HepG2 (cell line): ENCODE measurements at regions not wholly inside any gene's neighbourhood (a gene's known extent, or its start where the extent isn't known, plus 50 kb on each side); places are given as distances from the start of the nearest gene placed in this dataset.

Experiments
- ATAC-seq: fragments of 200-7000 bp; cut with Tn5 transposase; 3 replicates; pipeline ENCODE4 v1.9.1; 2020; ENCODE audit warnings: mild to moderate bottlenecking, moderate library complexity
- BruUV-seq: library from RNA; stranded (reverse); fragments of 400-500 nt; replicated peaks from 2 replicates; lab custom pipeline; 2021; lab: Mats Ljungman, UMichigan
- CTCF ChIA-PET: fragments of 300-600 bp; formaldehyde crosslinking; extraction: SDS; loops from one replicate; lab custom pipeline; 2021; ENCODE audit warnings: low total read pairs, inconsistent platforms, low intra/inter-chr PET ratio; lab: Yijun Ruan, JAX
- POLR2A ChIA-PET: fragments of 350-600 bp; sonication (Branson Sonifier 250); formaldehyde crosslinking; loops from one replicate; lab custom pipeline; 2020; ENCODE audit warnings: antibody characterized with exemption, inconsistent platforms; lab: Yijun Ruan, JAX
- DNase-seq: peaks from one replicate; pipeline ENCODE4 v3.0.0-alpha.2; 2015; ENCODE audit warnings: low spot score
- FAIRE-seq: peaks from 3 replicates; lab custom pipeline; 2011; peaks lifted over from hg19 to GRCh38; lab: Jason Lieb, UNC
- H2AFZ ChIP-seq: one replicate; pipeline ENCODE4 v1.6.1; 2011; ENCODE audit warnings: low read length, inconsistent platforms
- H3K27ac ChIP-seq: fragments of 300-600 bp; 3 replicates; pipeline ENCODE4 v1.8.0; 2011; ENCODE audit warnings: mixed run types, mild to moderate bottlenecking, mixed read lengths, low read length, inconsistent platforms; ENCODE audit not compliant: insufficient read depth; ENCODE audit errors: extremely low read length
- H3K27me3 ChIP-seq, 2 experiments: fragments of 200-600 bp in 1 of 2; 2 replicates in 1 of 2; 3 replicates in 1 of 2; pipeline versions ENCODE4 v1.6.0 to v1.8.0; 2011; ENCODE audit warnings: low read length in 2 of 2, mild to moderate bottlenecking in 2 of 2, moderate library complexity in 2 of 2, inconsistent platforms in 1 of 2; ENCODE audit not compliant: insufficient read depth in 2 of 2, control insufficient read depth in 1 of 2
- H3K36me3 ChIP-seq, 2 experiments: fragments of 200-600 bp in 1 of 2; replicated peaks in 1 of 2; 2 replicates in 1 of 2; 3 replicates in 1 of 2; pipeline versions ENCODE4 v1.5.1 to v1.8.0; 2011; ENCODE audit warnings: low read length in 2 of 2, inconsistent platforms in 1 of 2; ENCODE audit not compliant: insufficient read depth in 2 of 2, control insufficient read depth in 1 of 2
- H3K4me1 ChIP-seq: 2 replicates; pipeline ENCODE4 v1.5.1; 2012; ENCODE audit warnings: low read length, inconsistent platforms; ENCODE audit not compliant: insufficient read depth
- H3K4me2 ChIP-seq: 2 replicates; pipeline ENCODE4 v1.6.0; 2011; ENCODE audit warnings: low read depth, low read length, inconsistent platforms
- H3K4me3 ChIP-seq, 3 experiments: fragments of 200-600 bp in 1 of 3; sonication (generic), shearing (Covaris generic) in 1 of 3; replicated peaks in 1 of 3; 2 replicates each; pipeline ENCODE4 v1.5.1; 2011 to 2016; ENCODE audit warnings: low read length in 3 of 3, inconsistent platforms in 2 of 3, low read depth in 2 of 3, mild to moderate bottlenecking in 2 of 3, control low read depth in 1 of 3, mixed read lengths in 1 of 3; ENCODE audit not compliant: insufficient read depth in 1 of 3
- H3K79me2 ChIP-seq: one replicate; pipeline ENCODE4 v1.6.1; 2011; ENCODE audit warnings: low read length, inconsistent platforms; ENCODE audit not compliant: insufficient read depth
- H3K9ac ChIP-seq: 2 replicates; pipeline ENCODE4 v1.6.0; 2011; ENCODE audit warnings: mild to moderate bottlenecking, low read depth, low read length, inconsistent platforms; ENCODE audit not compliant: insufficient read depth
- H3K9me3 ChIP-seq: 2 replicates; pipeline ENCODE4 v1.5.1; 2012; ENCODE audit warnings: mild to moderate bottlenecking, low read length
- H4K20me1 ChIP-seq: 2 replicates; pipeline ENCODE4 v1.6.0; 2011; ENCODE audit warnings: inconsistent platforms, mild to moderate bottlenecking, low read length, moderate library complexity; ENCODE audit not compliant: insufficient read depth
- EHMT2 ChIP-seq: fragments of 200-600 bp; sonication (generic); IDR thresholded peaks from 2 replicates; pipeline ENCODE4 v1.7.0; 2017; ENCODE audit warnings: antibody characterized with exemption, low read depth, low read length, borderline replicate concordance
- FOXA1 ChIP-seq, 2 experiments: fragments of 450-650 bp in 1 of 2; sonication (generic) in 1 of 2; formaldehyde crosslinking in 1 of 2; IDR thresholded peaks; 2 replicates each; pipeline versions ENCODE4 v1.4.0 to v1.6.1; 2016 to 2020; ENCODE audit warnings: missing genetic modification reagents in 1 of 2
- NONO ChIP-seq, 2 experiments: fragments of 450-650 bp in 1 of 2; sonication (generic) in 1 of 2; formaldehyde crosslinking in 1 of 2; IDR thresholded peaks in 1 of 2; conservative IDR thresholded peaks in 1 of 2; 2 replicates each; pipeline versions ENCODE4 v1.6.1 to v1.8.0; 2017 to 2022; ENCODE audit warnings: mild to moderate bottlenecking in 1 of 2, missing genetic modification reagents in 1 of 2, moderate library complexity in 1 of 2
- PCBP2 ChIP-seq: fragments of 200-400 bp; formaldehyde crosslinking; optimal IDR thresholded peaks from 2 replicates; pipeline ENCODE3; 2018; ENCODE audit warnings: low read length, low read depth; ENCODE audit not compliant: poor library complexity, severe bottlenecking
- ZNF329 ChIP-seq: sonication (generic); formaldehyde crosslinking; IDR thresholded peaks from 2 replicates; pipeline ENCODE4 v1.9.0; 2021; ENCODE audit warnings: low read depth, mild to moderate bottlenecking, missing genetic modification reagents
- WGBS: methylation state at CpG from one replicate; pipeline ENCODE4 v1.1.6; 2017; ENCODE audit warnings: low lambda C conversion rate; 5-methylcytosine and 5-hydroxymethylcytosine counted together
- in situ Hi-C: cut with HindIII; loops from 2 replicates; pipeline ENCODE4 v1.10.0; 2017; ENCODE audit warnings: low pct_unique_long_range_greater_than_20kb; ENCODE audit not compliant: extremely low pct_ligation_motif_present
- intact Hi-C: fragments of 100-400 bp; cut with micrococcal nuclease; formaldehyde crosslinking; loops from one replicate; pipeline ENCODE4 v1.10.0; 2022; ENCODE audit not compliant: unreplicated experiment
- TF ChIP-seq, protein P1 (sequence below): sonication (generic); formaldehyde crosslinking; IDR thresholded peaks from 2 replicates; pipeline ENCODE4 v1.4.0; 2020; ENCODE audit warnings: missing genetic modification reagents; ENCODE audit errors: not compliant biosample characterization
- TF ChIP-seq, protein P2 (sequence below): sonication (generic); formaldehyde crosslinking; IDR thresholded peaks from 2 replicates; pipeline ENCODE4 v1.8.1; 2023; ENCODE audit warnings: mild to moderate bottlenecking, missing genetic modification reagents
- TF ChIP-seq, protein P3 (sequence below): fragments of 450-650 bp; IDR thresholded peaks from 2 replicates; pipeline ENCODE4 v1.6.1; 2017

DNA sequence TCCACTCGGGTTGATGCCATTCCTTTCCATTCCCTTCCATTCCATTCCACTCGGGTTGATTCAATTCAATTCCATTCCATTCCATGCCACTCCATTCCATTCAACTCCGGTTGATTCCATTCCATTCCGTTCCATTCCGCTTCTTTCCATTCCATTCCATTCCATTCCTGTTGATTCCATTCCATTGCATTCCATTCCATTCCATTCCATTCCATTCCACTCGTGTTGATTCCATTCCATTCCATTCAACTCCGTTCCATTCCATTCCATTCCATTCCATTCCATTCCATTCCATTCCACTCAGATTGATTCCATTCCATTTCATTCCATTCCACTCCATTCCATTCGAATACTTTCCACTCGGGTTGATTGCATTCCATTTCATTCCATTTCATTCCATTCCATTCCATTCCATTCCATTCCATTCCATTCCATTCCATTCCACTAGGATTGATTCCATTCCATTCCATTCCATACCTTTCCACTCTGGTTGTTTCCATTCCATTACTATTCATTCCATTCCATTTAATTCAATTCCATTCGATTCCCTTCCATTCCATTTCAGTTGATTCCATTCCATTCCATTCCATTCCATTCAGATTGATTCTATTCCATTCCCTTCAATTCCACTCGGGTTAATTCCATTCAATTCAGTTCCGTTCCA, 1141.8 kb downstream of the RPIA start:
- POLR2A ChIA-PET, result no interaction called here
- H4K20me1 ChIP-seq, result no peaks in the 10 kb centered on the region
- no peak overlapping the region for H3K9ac ChIP-seq
- no peaks in the 10 kb centered on the region for H3K4me1 ChIP-seq
- in situ Hi-C loops (no loop called here), intact Hi-C loops (no loop called here)
- no peaks in the 10 kb centered on the region for H3K27me3 ChIP-seq
- 6% methylated on average over 12 of the region's 12 CpGs for WGBS
- no peak for FAIRE-seq
- TF ChIP-seq NONO (IDR thresholded peaks at IDR 0.05), result 0 out of 2 replicates have a peak, but pooled peaks have one; percentile 3
- no peak for TF ChIP-seq NONO (CRISPR knock-in tag; conservative IDR thresholded peaks at IDR 0.05)
- TF ChIP-seq, protein P1, sequence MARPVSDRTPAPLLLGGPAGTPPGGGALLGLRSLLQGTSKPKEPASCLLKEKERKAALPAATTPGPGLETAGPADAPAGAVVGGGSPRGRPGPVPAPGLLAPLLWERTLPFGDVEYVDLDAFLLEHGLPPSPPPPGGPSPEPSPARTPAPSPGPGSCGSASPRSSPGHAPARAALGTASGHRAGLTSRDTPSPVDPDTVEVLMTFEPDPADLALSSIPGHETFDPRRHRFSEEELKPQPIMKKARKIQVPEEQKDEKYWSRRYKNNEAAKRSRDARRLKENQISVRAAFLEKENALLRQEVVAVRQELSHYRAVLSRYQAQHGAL, result no peak
- TF ChIP-seq ZNF329, result no peak
- TF ChIP-seq, protein P2, sequence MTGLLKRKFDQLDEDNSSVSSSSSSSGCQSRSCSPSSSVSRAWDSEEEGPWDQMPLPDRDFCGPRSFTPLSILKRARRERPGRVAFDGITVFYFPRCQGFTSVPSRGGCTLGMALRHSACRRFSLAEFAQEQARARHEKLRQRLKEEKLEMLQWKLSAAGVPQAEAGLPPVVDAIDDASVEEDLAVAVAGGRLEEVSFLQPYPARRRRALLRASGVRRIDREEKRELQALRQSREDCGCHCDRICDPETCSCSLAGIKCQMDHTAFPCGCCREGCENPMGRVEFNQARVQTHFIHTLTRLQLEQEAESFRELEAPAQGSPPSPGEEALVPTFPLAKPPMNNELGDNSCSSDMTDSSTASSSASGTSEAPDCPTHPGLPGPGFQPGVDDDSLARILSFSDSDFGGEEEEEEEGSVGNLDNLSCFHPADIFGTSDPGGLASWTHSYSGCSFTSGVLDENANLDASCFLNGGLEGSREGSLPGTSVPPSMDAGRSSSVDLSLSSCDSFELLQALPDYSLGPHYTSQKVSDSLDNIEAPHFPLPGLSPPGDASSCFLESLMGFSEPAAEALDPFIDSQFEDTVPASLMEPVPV, result no peak
- TF ChIP-seq, protein P3, sequence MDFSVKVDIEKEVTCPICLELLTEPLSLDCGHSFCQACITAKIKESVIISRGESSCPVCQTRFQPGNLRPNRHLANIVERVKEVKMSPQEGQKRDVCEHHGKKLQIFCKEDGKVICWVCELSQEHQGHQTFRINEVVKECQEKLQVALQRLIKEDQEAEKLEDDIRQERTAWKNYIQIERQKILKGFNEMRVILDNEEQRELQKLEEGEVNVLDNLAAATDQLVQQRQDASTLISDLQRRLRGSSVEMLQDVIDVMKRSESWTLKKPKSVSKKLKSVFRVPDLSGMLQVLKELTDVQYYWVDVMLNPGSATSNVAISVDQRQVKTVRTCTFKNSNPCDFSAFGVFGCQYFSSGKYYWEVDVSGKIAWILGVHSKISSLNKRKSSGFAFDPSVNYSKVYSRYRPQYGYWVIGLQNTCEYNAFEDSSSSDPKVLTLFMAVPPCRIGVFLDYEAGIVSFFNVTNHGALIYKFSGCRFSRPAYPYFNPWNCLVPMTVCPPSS, result 0 out of 2 replicates have a peak, but pooled peaks have one; percentile 11
- no peak for TF ChIP-seq EHMT2
- TF ChIP-seq FOXA1 (IDR thresholded peaks at IDR 0.05), result peak; percentile 20; the same call in 1 of the 2 replicates
- no peak for TF ChIP-seq FOXA1 (CRISPR knock-in tag; IDR thresholded peaks at IDR 0.05)
- peak; percentile 27 for TF ChIP-seq PCBP2
- TF ChIP-seq, all 625 proteins: peak for 4
- no peak overlapping the region for H2AFZ ChIP-seq
- DNase-seq (no peak), ATAC-seq (peak; percentile 70)
- no peak overlapping the region for H3K4me3 ChIP-seq
- H3K27ac ChIP-seq, result no peak overlapping the region
- no peak overlapping the region for H3K4me2 ChIP-seq
- CTCF ChIA-PET, result no interaction called here
- no peaks in the 10 kb centered on the region for H3K36me3 ChIP-seq
- BruUV-seq, result no TSS peak
- no peaks in the 10 kb centered on the region for H3K79me2 ChIP-seq
- no peaks in the 10 kb centered on the region for H3K9me3 ChIP-seq
